ENCODE measurements at regions not wholly inside any gene's neighbourhood (a gene's known extent, or its start where the extent isn't known, plus 50 kb on each side); places are given as distances from the start of the nearest gene placed in this dataset.

GRCh38 chr1:56106531-56107274 lies 472.7 kb downstream of the PLPP3 start:
- TF ChIP-seq NFIC (IDR thresholded peaks at IDR 0.05) (no peak), TAF1 (IDR thresholded peaks at IDR 0.05; ENCODE audit: low read depth) (no peak)
